ENCODE measurements at regions not wholly inside any gene's neighbourhood (a gene's known extent, or its start where the extent isn't known, plus 50 kb on each side); places are given as distances from the start of the nearest gene placed in this dataset.

GRCh38 chr3:22414239-22414638 lies 663.2 kb upstream of the ZNF385D start:
- TF ChIP-seq, protein P1, sequence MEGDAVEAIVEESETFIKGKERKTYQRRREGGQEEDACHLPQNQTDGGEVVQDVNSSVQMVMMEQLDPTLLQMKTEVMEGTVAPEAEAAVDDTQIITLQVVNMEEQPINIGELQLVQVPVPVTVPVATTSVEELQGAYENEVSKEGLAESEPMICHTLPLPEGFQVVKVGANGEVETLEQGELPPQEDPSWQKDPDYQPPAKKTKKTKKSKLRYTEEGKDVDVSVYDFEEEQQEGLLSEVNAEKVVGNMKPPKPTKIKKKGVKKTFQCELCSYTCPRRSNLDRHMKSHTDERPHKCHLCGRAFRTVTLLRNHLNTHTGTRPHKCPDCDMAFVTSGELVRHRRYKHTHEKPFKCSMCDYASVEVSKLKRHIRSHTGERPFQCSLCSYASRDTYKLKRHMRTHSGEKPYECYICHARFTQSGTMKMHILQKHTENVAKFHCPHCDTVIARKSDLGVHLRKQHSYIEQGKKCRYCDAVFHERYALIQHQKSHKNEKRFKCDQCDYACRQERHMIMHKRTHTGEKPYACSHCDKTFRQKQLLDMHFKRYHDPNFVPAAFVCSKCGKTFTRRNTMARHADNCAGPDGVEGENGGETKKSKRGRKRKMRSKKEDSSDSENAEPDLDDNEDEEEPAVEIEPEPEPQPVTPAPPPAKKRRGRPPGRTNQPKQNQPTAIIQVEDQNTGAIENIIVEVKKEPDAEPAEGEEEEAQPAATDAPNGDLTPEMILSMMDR (conservative IDR thresholded peaks at IDR 0.05; ENCODE audit: low read depth, low read length), result no peak
- TF ChIP-seq EZH2 (IDR thresholded peaks at IDR 0.05; ENCODE audit: low read length, unreplicated experiment), result no peak
- no peak for TF ChIP-seq EZH2phosphoT487 (IDR thresholded peaks at IDR 0.05; ENCODE audit: borderline replicate concordance, low read length)
